Ovary (tissue), 3 donors: ENCODE measurements at regions not wholly inside any gene's neighbourhood (a gene's known extent, or its start where the extent isn't known, plus 50 kb on each side); places are given as distances from the start of the nearest gene placed in this dataset.

Source experiments
- CTCF ChIP-seq, 3 donors: fragments of 450-650 bp in 2 of 3; fragments of 200-600 bp in 1 of 3; IDR thresholded peaks; one replicate each; pipeline versions ENCODE4 v1.5.1 to v1.8.0; 2016 to 2022; ENCODE audit warnings: antibody characterized with exemption in 3 of 3, mild to moderate bottlenecking in 1 of 3
- EP300 ChIP-seq: sonication (generic); formaldehyde crosslinking; IDR thresholded peaks from one replicate; pipeline ENCODE4 v1.6.1; 2017; ENCODE audit warnings: antibody characterized with exemption
- POLR2A ChIP-seq: fragments of 450-650 bp; IDR thresholded peaks from one replicate; pipeline ENCODE4 v1.6.1; 2017; ENCODE audit warnings: antibody characterized with exemption, mild to moderate bottlenecking, moderate library complexity
- donor health status: DM: no; HTN: no; CAD: no.

- no peak for TF ChIP-seq POLR2A
- TF ChIP-seq CTCF (IDR thresholded peaks at IDR 0.05), result no peak
- no peak for TF ChIP-seq EP300
Measured at GRCh38 chr17:13756763-13757162, 155.0 kb upstream of the HS3ST3A1 start.
